COLO829 (cell line): ENCODE measurements at regions not wholly inside any gene's neighbourhood (a gene's known extent, or its start where the extent isn't known, plus 50 kb on each side); places are given as distances from the start of the nearest gene placed in this dataset.

ENCODE experiments used
- DNase-seq: peaks from one replicate; pipeline ENCODE4 v3.0.0; 2012; ENCODE audit warnings: low spot score

GRCh38 chr2:16118611-16119590, 178.6 kb downstream of the MYCN start:
- DNase-seq: no peak

DNA sequence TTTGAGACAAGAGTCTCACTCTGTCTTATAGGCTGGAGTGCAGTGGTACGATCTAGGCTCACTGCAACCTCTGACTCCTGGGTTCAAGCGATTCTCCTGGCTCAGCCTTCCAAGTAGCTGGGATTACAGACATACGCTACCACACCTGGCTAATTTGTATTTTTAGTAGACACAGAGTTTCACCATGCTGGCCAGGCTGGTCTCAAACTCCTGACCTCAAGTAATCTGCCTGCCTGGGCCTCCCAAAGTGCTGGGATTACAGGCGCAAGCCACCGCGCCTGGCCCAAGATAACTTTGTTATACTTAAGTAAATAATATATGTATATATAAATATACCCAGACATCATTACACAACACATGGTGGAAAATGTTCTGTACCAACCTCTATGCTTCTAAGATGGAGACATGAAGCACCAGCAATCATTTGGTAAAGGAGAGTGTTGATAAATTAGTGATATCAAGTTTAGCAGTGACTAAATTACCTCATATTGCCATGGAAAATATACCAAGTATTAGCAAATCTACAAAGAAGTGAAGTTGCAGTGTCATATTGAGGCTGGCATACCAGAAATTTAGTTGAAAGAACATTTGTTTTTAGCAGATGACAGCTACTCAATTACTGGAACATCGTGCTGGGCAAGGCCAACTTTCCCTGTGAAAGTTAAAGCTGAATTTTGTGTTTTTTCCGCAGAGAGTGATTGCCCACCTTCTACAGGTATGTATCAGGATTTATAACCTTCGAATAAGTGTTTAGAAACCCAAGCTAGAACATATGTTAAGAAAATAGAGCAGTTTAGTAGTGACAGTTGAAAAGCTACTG, 177.7 kb downstream of the MYCN start:
- DNase-seq: no peak

DNA sequence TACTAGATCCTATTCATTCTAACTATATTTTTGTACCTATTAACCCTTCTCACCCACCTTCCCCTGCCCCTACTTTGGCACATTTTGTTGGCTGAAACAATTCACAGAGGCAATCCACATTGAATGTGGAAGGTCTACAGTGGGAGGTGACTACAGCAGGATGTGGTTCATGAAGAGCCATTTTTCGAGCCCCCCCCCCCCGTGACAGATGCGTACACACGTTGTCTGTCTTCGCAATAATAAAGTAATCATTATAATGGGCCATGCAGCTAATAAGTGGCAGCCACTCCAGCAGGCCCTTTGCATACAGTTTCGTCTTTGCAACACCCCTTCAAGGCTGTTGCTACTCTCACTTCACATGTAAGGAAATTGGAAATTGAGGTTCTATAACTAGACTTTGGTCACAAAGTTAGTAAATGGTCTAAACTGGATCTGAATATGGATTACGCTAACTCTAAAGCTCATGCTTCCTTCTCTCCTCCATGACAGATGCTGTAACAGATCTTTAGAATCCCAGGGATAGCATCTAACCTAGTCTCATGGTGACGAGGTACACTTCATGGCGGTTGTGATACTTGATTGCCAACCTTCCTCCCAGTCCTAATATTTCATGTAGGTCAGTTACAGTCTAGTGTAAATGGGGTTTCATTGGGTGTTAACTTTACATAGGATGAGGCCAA, 176.8 kb downstream of the MYCN start:
- no peak for DNase-seq

- DNase-seq: no peak
Measured at GRCh38 chr2:16115881-16116830, 175.8 kb downstream of the MYCN start.

DNA sequence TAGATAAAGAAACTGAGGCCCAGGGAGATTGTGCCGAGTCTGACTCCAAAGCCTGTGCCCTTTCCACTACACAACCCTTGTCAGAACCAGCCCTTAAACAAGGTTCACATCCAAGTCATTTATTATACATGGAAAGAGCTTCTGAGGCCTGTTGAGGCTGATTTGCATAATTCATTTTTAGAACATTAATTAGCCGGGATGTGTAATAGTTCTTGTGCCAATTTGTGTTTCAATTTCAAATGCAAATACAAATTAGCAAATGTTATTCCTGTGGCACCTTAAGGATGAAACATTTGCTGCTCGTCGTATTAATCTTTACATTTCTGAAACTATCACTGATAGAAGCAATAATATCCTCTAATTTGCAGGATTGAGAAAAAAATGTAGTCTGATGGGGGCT, 174.9 kb downstream of the MYCN start:
- DNase-seq: no peak

- DNase-seq: no peak
Measured at GRCh38 chr2:16114836-16115235, 174.5 kb downstream of the MYCN start.

- no peak for DNase-seq
Measured at GRCh38 chr2:16114070-16114469, 173.7 kb downstream of the MYCN start.

DNA sequence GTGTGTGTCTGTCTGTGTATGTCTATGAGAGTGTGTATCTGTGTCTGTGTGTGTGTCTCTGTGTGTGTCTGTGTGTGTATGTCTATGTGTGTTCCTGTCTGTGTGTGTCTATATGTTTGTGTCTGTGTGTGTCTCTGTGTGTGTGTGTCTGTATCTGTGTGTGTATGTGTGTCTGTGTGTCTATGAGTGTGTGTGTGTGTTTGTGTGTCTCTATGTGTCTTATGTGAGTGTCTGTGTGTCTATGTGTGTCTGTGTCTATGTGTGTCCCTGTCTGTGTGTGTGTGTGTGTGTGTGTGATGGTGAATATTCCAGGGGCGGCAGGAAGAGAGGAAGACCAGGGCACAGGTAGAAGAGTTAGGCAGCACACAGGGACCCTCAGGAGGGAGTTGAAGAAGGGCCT, 173.2 kb downstream of the MYCN start:
- no peak for DNase-seq

DNA sequence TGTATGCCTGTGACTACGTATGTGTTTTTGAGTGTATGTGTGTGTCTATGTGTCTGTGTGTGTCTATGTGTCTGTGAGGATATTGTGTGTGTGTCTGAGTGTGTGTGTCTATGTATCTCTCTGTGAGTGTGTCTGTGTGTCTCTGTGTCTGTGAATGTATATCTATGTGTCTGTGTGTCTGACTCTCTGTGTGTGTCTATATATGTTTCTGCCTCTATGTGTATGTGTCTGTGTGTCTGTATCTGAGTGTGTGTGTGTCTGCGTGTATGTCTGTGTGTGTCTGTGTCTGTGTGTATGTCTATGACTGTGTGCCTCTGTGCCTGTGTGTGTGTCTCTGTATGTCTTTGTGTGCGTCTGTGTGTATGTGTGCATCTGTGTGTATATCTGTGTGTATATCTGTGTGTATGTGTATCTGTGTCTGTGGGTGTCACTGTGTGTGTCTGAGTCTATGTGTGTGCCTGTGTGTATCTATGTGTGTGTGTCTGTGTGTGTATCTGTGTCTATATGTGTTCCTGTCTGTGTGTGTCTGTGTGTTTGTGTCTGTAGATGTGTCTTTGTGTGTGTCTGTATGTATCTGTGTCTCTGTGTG, 172.7 kb downstream of the MYCN start:
- no peak for DNase-seq

DNA sequence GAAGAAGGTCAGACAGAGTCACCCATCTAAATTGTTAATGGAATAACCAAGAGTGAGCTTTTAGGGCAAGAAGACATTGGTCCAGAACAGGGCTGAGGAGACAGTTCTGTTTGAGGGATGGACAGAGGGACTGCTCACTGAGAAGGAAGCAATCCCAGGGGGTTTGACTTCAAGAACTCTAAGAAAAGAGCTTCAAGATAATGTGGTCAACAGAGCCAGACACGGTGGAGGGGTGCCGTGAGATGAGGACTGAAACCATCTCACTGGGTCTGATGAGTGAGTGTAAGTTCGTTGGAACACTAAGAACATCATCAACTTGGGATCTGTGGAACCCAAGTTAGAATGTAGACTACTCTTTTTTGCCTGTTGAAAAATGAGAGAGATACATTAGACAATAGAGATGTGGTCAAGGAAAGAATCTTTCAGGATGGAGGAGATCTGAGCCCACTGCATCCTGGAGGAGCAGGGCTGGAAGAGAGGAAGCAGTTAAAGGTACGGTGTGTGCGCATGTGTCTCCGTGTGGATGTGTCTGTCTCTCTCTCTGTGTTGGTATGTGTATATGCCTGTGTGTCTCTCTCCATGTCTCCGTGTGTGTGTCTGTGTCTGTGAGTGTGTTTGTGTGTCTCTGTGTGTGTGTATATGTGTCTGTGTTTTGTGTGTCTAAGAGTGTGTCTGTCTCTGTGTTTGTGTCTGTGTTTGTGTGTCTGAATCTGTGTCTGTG, 172.1 kb downstream of the MYCN start:
- DNase-seq: no peak

GRCh38 chr2:16111838-16112210, 171.5 kb downstream of the MYCN start:
- DNase-seq: no peak

- no peak for DNase-seq
Measured at GRCh38 chr2:16109821-16110310, 169.5 kb downstream of the MYCN start.

DNA sequence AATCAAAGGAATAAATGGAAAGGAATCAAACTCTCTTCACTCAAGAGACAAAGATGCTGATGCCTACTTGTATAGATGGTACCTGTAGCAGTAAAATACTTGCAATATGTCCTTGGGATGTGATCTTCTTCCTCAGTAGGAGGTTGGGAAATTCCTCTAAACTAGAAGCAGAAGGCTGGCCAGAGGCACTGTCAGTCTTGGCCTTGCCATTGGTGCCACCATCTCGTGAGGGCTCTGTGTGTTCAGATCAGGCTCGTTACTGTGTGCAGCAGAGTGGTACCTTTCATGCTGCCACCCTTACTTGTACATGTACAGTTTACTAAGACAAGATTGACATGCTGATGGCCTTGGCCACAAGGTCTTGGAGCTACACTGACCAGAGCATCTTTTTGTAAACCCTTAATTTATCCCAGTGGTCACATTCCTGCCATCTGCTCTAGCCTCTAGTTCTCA, 169.0 kb downstream of the MYCN start:
- DNase-seq: no peak

DNA sequence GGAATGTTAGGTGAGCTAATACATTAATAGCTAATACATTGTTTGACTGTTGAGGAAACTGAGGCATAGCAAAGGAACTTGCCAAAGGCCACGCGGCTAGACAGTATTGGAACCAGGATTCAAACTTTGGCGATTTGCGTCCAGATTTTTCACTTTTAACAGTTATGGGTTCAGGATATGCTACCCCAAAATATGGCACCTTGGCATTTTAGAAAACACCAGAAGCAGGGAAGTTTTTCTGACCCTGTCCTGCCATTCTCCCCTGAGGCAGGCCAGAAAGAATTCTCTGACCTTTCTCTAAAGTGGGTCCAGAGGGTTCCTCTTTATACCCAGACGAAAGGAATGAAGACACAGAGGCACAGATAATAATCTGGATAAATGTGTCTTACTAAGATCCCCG, 166.9 kb downstream of the MYCN start:
- no peak for DNase-seq

DNA sequence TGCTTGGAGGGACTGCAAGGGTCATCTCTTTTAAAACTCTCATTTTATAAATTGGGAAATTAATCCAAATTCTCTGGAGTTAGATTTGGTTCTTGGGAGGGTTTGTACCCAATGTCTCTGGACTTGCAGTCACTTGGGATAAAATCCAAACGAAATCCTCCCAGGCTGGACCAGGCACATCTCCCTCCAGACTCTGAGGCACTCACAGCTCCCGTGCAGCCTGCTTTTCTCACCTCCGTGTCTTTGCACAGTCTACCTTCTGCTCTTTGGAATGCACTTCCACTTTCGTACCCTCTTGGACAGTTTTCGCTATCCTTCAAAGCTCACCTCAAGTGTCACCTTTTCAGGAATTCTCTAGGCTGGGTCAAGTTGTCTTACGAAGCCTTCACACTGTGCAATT, 166.3 kb downstream of the MYCN start:
- no peak for DNase-seq

GRCh38 chr2:16105669-16106281, 165.4 kb downstream of the MYCN start:
- DNase-seq: no peak

GRCh38 chr2:16104949-16105668, 164.8 kb downstream of the MYCN start:
- no peak for DNase-seq

DNA sequence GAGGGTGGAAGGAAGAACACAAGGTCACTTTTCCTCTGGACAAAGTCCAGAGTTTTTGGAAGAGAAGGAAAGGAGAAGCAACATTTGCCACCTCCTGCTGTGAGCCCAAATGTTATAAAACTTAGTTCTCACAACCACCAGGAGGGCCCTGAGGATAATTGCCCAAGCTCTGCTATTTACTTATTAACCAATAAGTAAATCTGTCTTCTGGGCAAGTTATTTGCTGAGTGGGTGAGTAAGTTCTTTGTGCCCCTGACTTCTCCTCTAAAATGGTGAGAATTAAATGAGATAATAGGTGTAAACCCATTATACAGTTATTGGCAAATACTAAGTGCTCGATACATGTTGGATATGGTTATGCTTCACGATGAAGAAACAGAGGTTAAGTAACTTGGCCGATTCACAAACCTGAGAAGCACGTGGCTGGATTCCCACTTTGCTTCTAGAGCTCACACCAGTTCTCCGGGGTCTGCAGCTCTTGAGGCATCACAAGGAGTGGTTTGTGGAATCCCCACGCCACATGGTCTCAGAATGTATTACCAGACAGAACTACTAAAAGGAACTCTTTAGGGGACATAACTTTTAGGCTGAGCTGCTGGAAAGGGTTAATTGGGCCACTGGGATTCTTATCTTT, 164.1 kb downstream of the MYCN start:
- DNase-seq: no peak
